IMR-90 (cell line): ENCODE measurements at regions not wholly inside any gene's neighbourhood (a gene's known extent, or its start where the extent isn't known, plus 50 kb on each side); places are given as distances from the start of the nearest gene placed in this dataset.

Experiments used
- ATAC-seq: fragments of 200-7000 bp; cut with Tn5 transposase; 2 replicates; pipeline ENCODE4 v1.9.1; 2020; ENCODE audit warnings: low read depth, mild to moderate bottlenecking, moderate library complexity
- BruUV-seq: library from RNA; stranded (reverse); fragments of 400-500 nt; replicated peaks from 2 replicates; lab custom pipeline; 2021; lab: Mats Ljungman, UMichigan
- CTCF ChIA-PET: fragments of 300-600 bp; formaldehyde crosslinking; extraction: SDS; loops from one replicate; lab custom pipeline; 2021; ENCODE audit warnings: antibody characterized with exemption; lab: Yijun Ruan, JAX
- POLR2A ChIA-PET: fragments of 300-600 bp; sonication (Branson Sonifier 250); formaldehyde crosslinking; loops from one replicate; lab custom pipeline; 2022; ENCODE audit warnings: antibody characterized with exemption; ENCODE audit not compliant: unreplicated experiment; lab: Charles Lee
- DNase-seq: peaks from one replicate; pipeline ENCODE4 v3.0.0; 2013
- H2AFZ ChIP-seq: replicated peaks from 2 replicates; pipeline ENCODE3; 2013; ENCODE audit warnings: low read length, mild to moderate bottlenecking; ENCODE audit not compliant: poor library complexity
- H2AK5ac ChIP-seq: 2 replicates; pipeline ENCODE4 v1.6.1; 2013; ENCODE audit warnings: low read depth, low read length, inconsistent platforms
- H2AK9ac ChIP-seq: replicated peaks from 2 replicates; pipeline ENCODE3; 2013; ENCODE audit warnings: mild to moderate bottlenecking, low read depth, low read length, moderate library complexity; ENCODE audit not compliant: poor library complexity
- H2BK120ac ChIP-seq: 2 replicates; pipeline ENCODE4 v1.6.1; 2013; ENCODE audit warnings: low read depth, low read length, inconsistent platforms
- H2BK15ac ChIP-seq: 3 replicates; pipeline ENCODE4 v1.6.1; 2013; ENCODE audit warnings: low read depth, low read length, inconsistent platforms
- H2BK20ac ChIP-seq: 2 replicates; pipeline ENCODE4 v1.6.1; 2013; ENCODE audit warnings: low read depth, mild to moderate bottlenecking, inconsistent platforms, low read length, moderate library complexity
- H2BK5ac ChIP-seq: 2 replicates; pipeline ENCODE4 v1.6.1; 2013; ENCODE audit warnings: mild to moderate bottlenecking, low read depth, low read length, inconsistent platforms; ENCODE audit not compliant: poor library complexity, severe bottlenecking
- H3K14ac ChIP-seq: replicated peaks from 2 replicates; pipeline ENCODE4 v1.6.1; 2013; ENCODE audit warnings: low read depth, low read length, inconsistent platforms
- H3K18ac ChIP-seq: 2 replicates; pipeline ENCODE4 v1.6.1; 2013; ENCODE audit warnings: low read depth, low read length, control low read depth
- H3K23ac ChIP-seq: 2 replicates; pipeline ENCODE4 v1.6.1; 2013; ENCODE audit warnings: low read depth, low read length, inconsistent platforms
- H3K27ac ChIP-seq: 2 replicates; pipeline ENCODE4 v1.5.1; 2013; ENCODE audit warnings: mild to moderate bottlenecking, control low read depth, low read length; ENCODE audit not compliant: insufficient read depth
- H3K27me3 ChIP-seq: 2 replicates; pipeline ENCODE4 v1.6.1; 2013; ENCODE audit warnings: low read length; ENCODE audit not compliant: control insufficient read depth, insufficient read depth
- H3K36me3 ChIP-seq: 2 replicates; pipeline ENCODE4 v1.6.1; 2013; ENCODE audit warnings: low read length, mixed read lengths; ENCODE audit not compliant: control insufficient read depth, insufficient read depth
- H3K4ac ChIP-seq: 2 replicates; pipeline ENCODE4 v1.6.1; 2013; ENCODE audit warnings: low read depth, low read length, inconsistent platforms
- H3K4me1 ChIP-seq: 2 replicates; pipeline ENCODE4 v1.6.1; 2013; ENCODE audit warnings: low read length, mixed read lengths; ENCODE audit not compliant: control insufficient read depth, insufficient read depth
- H3K4me2 ChIP-seq: 2 replicates; pipeline ENCODE4 v1.6.1; 2013; ENCODE audit warnings: low read depth, mild to moderate bottlenecking, control low read depth, low read length, moderate library complexity
- H3K4me3 ChIP-seq: 2 replicates; pipeline ENCODE4 v1.5.1; 2013; ENCODE audit warnings: low read depth, mild to moderate bottlenecking, control low read depth, low read length, moderate library complexity; ENCODE audit not compliant: insufficient read depth
- H3K56ac ChIP-seq: 2 replicates; pipeline ENCODE4 v1.6.1; 2013; ENCODE audit warnings: low read length, inconsistent platforms; ENCODE audit not compliant: insufficient read depth; ENCODE audit errors: extremely low read depth
- H3K79me1 ChIP-seq, 2 experiments: 2 replicates each; pipeline ENCODE4 v1.6.1; 2013; ENCODE audit warnings: low read length in 2 of 2, inconsistent platforms in 1 of 2, low read depth in 1 of 2
- H3K9ac ChIP-seq: 2 replicates; pipeline ENCODE4 v1.6.1; 2013; ENCODE audit warnings: low read depth, low read length, control low read depth
- H3K9me1 ChIP-seq: 2 replicates; pipeline ENCODE4 v1.6.1; 2013; ENCODE audit warnings: low read length, inconsistent platforms; ENCODE audit not compliant: insufficient read depth
- H3K9me3 ChIP-seq: 2 replicates; pipeline ENCODE4 v1.6.1; 2013; ENCODE audit warnings: low read length; ENCODE audit not compliant: control insufficient read depth, insufficient read depth
- H4K20me1 ChIP-seq: 2 replicates; pipeline ENCODE4 v1.6.1; 2013; ENCODE audit warnings: low read length, inconsistent platforms; ENCODE audit not compliant: insufficient read depth
- H4K5ac ChIP-seq: 2 replicates; pipeline ENCODE4 v1.6.1; 2013; ENCODE audit warnings: mild to moderate bottlenecking, low read depth, low read length, control low read depth
- H4K8ac ChIP-seq, 2 experiments: 2 replicates each; pipeline ENCODE4 v1.6.1; 2013; ENCODE audit warnings: low read depth in 2 of 2, low read length in 2 of 2, control low read depth in 1 of 2, inconsistent platforms in 1 of 2
- H4K91ac ChIP-seq: 2 replicates; pipeline ENCODE4 v1.6.1; 2013; ENCODE audit warnings: low read depth, low read length, inconsistent platforms; ENCODE audit not compliant: insufficient read depth
- BHLHE40 ChIP-seq: fragments of 150-350 bp; IDR thresholded peaks from 2 replicates; pipeline ENCODE4 v1.6.1; 2016; ENCODE audit warnings: mild to moderate bottlenecking, low read depth, low read length
- CEBPB ChIP-seq: IDR thresholded peaks from 2 replicates; pipeline ENCODE4 v1.6.1; 2012; ENCODE audit warnings: low read depth, low read length, improper control_type of control experiment
- FOS ChIP-seq: fragments of 150-350 bp; IDR thresholded peaks from 2 replicates; pipeline ENCODE4 v1.6.1; 2016; ENCODE audit warnings: low read depth, low read length
- MAFK ChIP-seq: IDR thresholded peaks from 2 replicates; pipeline ENCODE4 v1.6.1; 2012; ENCODE audit warnings: low read depth, low read length, improper control_type of control experiment
- MAZ ChIP-seq: IDR thresholded peaks from 2 replicates; pipeline ENCODE4 v1.6.1; 2012; ENCODE audit warnings: low read depth, mild to moderate bottlenecking, low read length, improper control_type of control experiment, moderate library complexity, borderline replicate concordance
- NFE2L2 ChIP-seq: fragments of 150-350 bp; IDR thresholded peaks from 2 replicates; pipeline ENCODE4 v1.6.1; 2016; ENCODE audit warnings: low read depth, mild to moderate bottlenecking, low read length
- POLR2A ChIP-seq: IDR thresholded peaks from 2 replicates; pipeline ENCODE4 v1.6.1; 2012; ENCODE audit warnings: mild to moderate bottlenecking, low read depth, low read length
- RAD21 ChIP-seq: IDR thresholded peaks from 2 replicates; pipeline ENCODE4 v1.6.1; 2012; ENCODE audit warnings: low read length, improper control_type of control experiment
- RCOR1 ChIP-seq: IDR thresholded peaks from 2 replicates; pipeline ENCODE4 v1.6.1; 2012; ENCODE audit warnings: mild to moderate bottlenecking, low read length, improper control_type of control experiment; ENCODE audit not compliant: insufficient replicate concordance
- RFX5 ChIP-seq: IDR thresholded peaks from 2 replicates; pipeline ENCODE4 v1.8.0; 2012; ENCODE audit warnings: low read depth, mild to moderate bottlenecking, low read length, moderate library complexity
- SMC3 ChIP-seq: fragments of 150-350 bp; IDR thresholded peaks from 2 replicates; pipeline ENCODE4 v1.6.1; 2016; ENCODE audit warnings: low read depth, mild to moderate bottlenecking, antibody characterized with exemption, low read length, moderate library complexity
- USF2 ChIP-seq: fragments of 150-350 bp; IDR thresholded peaks from 2 replicates; pipeline ENCODE4 v1.6.1; 2017; ENCODE audit warnings: mild to moderate bottlenecking, antibody characterized with exemption, low read length, low read depth
- WGBS, 2 experiments: methylation state at CpG; one replicate each; pipeline versions ENCODE4 v1.1.5 to v1.1.7; 2013; ENCODE audit warnings: missing lambda C conversion rate in 2 of 2; ENCODE audit not compliant: insufficient read length in 1 of 2; ENCODE audit errors: extremely low coverage in 2 of 2; 5-methylcytosine and 5-hydroxymethylcytosine counted together
- dilution Hi-C: fragments of 300-500 bp; cut with HindIII; formaldehyde crosslinking; loops from one replicate; pipeline ENCODE4 v1.14.3; 2018; ENCODE audit warnings: low sequenced_read_pairs; ENCODE audit not compliant: unreplicated experiment
- in situ Hi-C: fragments of 300-500 bp; cut with MboI; formaldehyde crosslinking; loops from 3 replicates; pipeline ENCODE4 v1.14.3; 2019; ENCODE audit warnings: low sequenced_read_pairs, inconsistent platforms, mixed read lengths
- intact Hi-C: fragments of 100-400 bp; cut with micrococcal nuclease; formaldehyde crosslinking; loops from 2 replicates; pipeline ENCODE4 v1.10.0; 2022

GRCh38 chr1:234925440-234926263, 203.0 kb downstream of the TOMM20 start:
- peak overlapping the region; percentile 34 for H4K5ac ChIP-seq
- 0 out of 2 replicates have a peak overlapping the region, but pooled peaks have one; percentile 21 for H3K23ac ChIP-seq
- peak overlapping the region; percentile 82 for H4K91ac ChIP-seq
- H3K4me1 ChIP-seq = peaks cover 17% of the 10 kb centered on the region
- no peak overlapping the region for H3K4me3 ChIP-seq
- no peaks in the 10 kb centered on the region for H3K27me3 ChIP-seq
- dilution Hi-C loops = no loop called here
- H3K36me3 ChIP-seq = no peaks in the 10 kb centered on the region
- peak overlapping the region; percentile 67 for H3K14ac ChIP-seq
- peak overlapping the region; percentile 86 for H2BK120ac ChIP-seq
- peak overlapping the region; percentile 60 for H3K27ac ChIP-seq
- H2BK5ac ChIP-seq = peak overlapping the region; percentile 81
- no peaks in the 10 kb centered on the region for H3K9me3 ChIP-seq
- peak overlapping the region; percentile 36 for H3K4me2 ChIP-seq
- peak overlapping the region; percentile 2 to 57; a peak in 3 of 4 replicates for H4K8ac ChIP-seq
- H3K9me1 ChIP-seq = peaks cover 18% of the 10 kb centered on the region
- TF ChIP-seq SMC3 (peak; percentile 22), RAD21 (peak; percentile 48), POLR2A (no peak), MAFK (peak; percentile 95), BHLHE40 (peak; percentile 83), NFE2L2 (peak; percentile 23; the same call in 1 of the 2 replicates), MAZ (peak; percentile 52; the same call in 1 of the 2 replicates), USF2 (no peak), CEBPB (0 out of 2 replicates have a peak, but pooled peaks have one; percentile 5), RFX5 (no peak), FOS (peak; percentile 90), RCOR1 (peak; percentile 79)
- intact Hi-C loops = loop anchor here (1.0 to 5.0 kb wide), 4 partner anchors 37 to 313 kb away; partner anchors contain the start of gene IRF2BP2
- BruUV-seq = no TSS peak
- 0% methylated on average over 1 of the region's 7 CpGs; no CpG with 5 or more reads in 1 of the 2 experiments for WGBS, 2 experiments
- peak overlapping the region; percentile 26 for H3K9ac ChIP-seq
- H2BK15ac ChIP-seq = peak overlapping the region; percentile 96; the same call in 2 of the 3 replicates
- no peak overlapping the region for H2AK9ac ChIP-seq
- no peak overlapping the region for H2AFZ ChIP-seq
- peak overlapping the region; percentile 99 for H2AK5ac ChIP-seq
- CTCF ChIA-PET = interaction anchor here (0.6 to 0.7 kb wide), 2 partner anchors 150 to 393 kb away, joined by 3 to 4 read pairs; no protein-coding TSS in a partner anchor
- H4K20me1 ChIP-seq = no peaks in the 10 kb centered on the region
- ATAC-seq (peak; percentile 96), DNase-seq (peak; percentile 99)
- in situ Hi-C loops = no loop called here
- H2BK20ac ChIP-seq = peak overlapping the region; percentile 72
- H3K56ac ChIP-seq = 0 out of 2 replicates have a peak overlapping the region, but pooled peaks have one; percentile 46
- peak overlapping the region; percentile 89 for H3K4ac ChIP-seq
- POLR2A ChIA-PET = interaction anchor here (0.6 to 1.6 kb wide), 3 partner anchors 202 to 1818 kb away, joined by 3 to 6 read pairs (median 5); no protein-coding TSS in a partner anchor
- H3K18ac ChIP-seq = peak overlapping the region; percentile 27
- H3K79me1 ChIP-seq = no peaks in the 10 kb centered on the region
